ENCODE measurements at regions not wholly inside any gene's neighbourhood (a gene's known extent, or its start where the extent isn't known, plus 50 kb on each side); places are given as distances from the start of the nearest gene placed in this dataset.
"Not testable (repeated sequence)": the region's sequence is repeated elsewhere in the genome, so short reads cannot be mapped to it uniquely, and the experiment has no call there.

- no peaks in the 10 kb centered on the region for H3K36me3 Mint-ChIP-seq (ENCODE audit: low read depth)
- H3K27me3 Mint-ChIP-seq (ENCODE audit: insufficient read depth): no peaks in the 10 kb centered on the region; the same call in none of the 2 replicates
- no peak overlapping the region for H3K27ac Mint-ChIP-seq
- TF ChIP-seq, protein P1, sequence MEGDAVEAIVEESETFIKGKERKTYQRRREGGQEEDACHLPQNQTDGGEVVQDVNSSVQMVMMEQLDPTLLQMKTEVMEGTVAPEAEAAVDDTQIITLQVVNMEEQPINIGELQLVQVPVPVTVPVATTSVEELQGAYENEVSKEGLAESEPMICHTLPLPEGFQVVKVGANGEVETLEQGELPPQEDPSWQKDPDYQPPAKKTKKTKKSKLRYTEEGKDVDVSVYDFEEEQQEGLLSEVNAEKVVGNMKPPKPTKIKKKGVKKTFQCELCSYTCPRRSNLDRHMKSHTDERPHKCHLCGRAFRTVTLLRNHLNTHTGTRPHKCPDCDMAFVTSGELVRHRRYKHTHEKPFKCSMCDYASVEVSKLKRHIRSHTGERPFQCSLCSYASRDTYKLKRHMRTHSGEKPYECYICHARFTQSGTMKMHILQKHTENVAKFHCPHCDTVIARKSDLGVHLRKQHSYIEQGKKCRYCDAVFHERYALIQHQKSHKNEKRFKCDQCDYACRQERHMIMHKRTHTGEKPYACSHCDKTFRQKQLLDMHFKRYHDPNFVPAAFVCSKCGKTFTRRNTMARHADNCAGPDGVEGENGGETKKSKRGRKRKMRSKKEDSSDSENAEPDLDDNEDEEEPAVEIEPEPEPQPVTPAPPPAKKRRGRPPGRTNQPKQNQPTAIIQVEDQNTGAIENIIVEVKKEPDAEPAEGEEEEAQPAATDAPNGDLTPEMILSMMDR (IDR thresholded peaks at IDR 0.05): no peak
- no peak for DNase-seq
- H3K4me1 Mint-ChIP-seq (ENCODE audit: low read depth): no peaks in the 10 kb centered on the region
- H3K4me3 Mint-ChIP-seq: no peak overlapping the region
- no peaks in the 10 kb centered on the region; the same call in none of the 2 replicates for H3K9me3 Mint-ChIP-seq
Observed at GRCh38 chr7:152931633-152932032, 172.1 kb downstream of the ACTR3B start.

DNA sequence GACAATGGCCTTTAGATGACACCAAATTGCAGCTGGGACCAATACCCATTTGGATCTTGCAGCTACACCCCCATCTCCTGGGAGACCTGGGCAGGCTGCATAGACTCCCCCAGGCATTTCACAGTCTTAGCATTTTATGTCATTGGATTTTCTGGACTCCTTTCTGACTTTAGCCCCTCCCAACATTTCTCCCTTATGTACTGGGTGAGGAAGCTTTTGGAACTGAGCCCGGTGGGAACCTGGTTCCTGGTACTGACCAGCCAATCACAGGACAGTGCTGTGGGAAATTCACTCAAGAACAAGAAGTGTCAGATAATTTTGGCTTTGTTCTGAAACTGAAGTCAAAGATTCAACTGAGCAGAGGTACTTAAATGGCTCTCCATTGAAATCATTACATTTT lies 177.7 kb downstream of the ACTR3B start:
- no peak for DNase-seq
- Mint-ChIP-seq H3K9me3 (no peaks in the 10 kb centered on the region; the same call in none of the 2 replicates), H3K36me3 (ENCODE audit: low read depth) (no peaks in the 10 kb centered on the region), H3K27me3 (ENCODE audit: insufficient read depth) (no peaks in the 10 kb centered on the region; the same call in none of the 2 replicates), H3K4me3 (no peak overlapping the region), H3K4me1 (ENCODE audit: low read depth) (no peaks in the 10 kb centered on the region), H3K27ac (no peak overlapping the region)
- TF ChIP-seq, protein P1 (IDR thresholded peaks at IDR 0.05): no peak

DNA sequence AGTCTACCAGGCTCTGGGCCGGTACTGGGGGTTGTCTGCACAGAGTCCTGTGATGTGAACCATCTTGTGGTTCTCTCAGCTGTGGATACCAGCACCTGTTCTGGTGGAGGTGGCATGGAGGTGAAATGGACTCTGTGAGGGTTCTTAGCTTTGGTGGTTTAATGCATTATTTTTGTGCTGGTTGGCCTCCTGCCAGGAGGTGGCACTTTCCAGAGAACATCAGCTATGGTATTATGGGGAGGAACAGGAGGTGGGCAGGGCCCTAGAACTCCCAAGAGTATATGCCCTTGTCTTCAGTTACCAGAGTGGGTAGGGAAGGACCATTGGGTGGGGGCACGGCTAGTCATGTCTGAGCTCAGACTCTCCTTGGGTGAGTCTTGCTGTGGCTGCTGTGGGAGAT lies 187.1 kb downstream of the ACTR3B start:
- H3K4me3 Mint-ChIP-seq; DNase-seq; H3K27me3 Mint-ChIP-seq (ENCODE audit: insufficient read depth); H3K4me1 Mint-ChIP-seq (ENCODE audit: low read depth); H3K36me3 Mint-ChIP-seq (ENCODE audit: low read depth); H3K27ac Mint-ChIP-seq: not testable (repeated sequence)
- peaks cover 20% of the 10 kb centered on the region for H3K9me3 Mint-ChIP-seq

DNA sequence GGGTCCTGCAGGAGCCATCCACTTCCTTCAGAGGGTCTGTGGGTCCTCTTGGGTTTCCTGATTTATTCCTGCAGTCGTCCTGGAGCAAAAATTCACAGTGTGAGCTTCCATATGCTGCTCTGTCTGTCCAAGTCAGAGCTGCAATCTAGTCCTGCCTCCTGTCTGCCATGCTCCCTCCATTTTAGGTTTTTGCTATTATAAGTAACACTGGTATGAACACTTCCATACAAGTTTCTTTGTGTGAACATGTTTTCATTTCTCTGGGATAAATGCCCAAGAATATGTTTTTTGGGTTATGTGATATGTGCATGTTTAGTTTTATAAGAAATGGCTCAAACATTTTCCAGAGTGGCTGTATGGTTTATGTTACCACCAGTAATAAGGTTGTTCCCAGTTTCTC lies 188.1 kb downstream of the ACTR3B start:
- H3K27me3 Mint-ChIP-seq (ENCODE audit: insufficient read depth): peaks cover 5% of the 10 kb centered on the region
- DNase-seq: no peak
- no peaks in the 10 kb centered on the region for H3K4me1 Mint-ChIP-seq (ENCODE audit: low read depth)
- H3K36me3 Mint-ChIP-seq (ENCODE audit: low read depth): no peaks in the 10 kb centered on the region
- H3K27ac Mint-ChIP-seq: no peak overlapping the region
- H3K4me3 Mint-ChIP-seq: no peak overlapping the region
- H3K9me3 Mint-ChIP-seq: peaks cover 20% of the 10 kb centered on the region
- TF ChIP-seq, protein P1 (IDR thresholded peaks at IDR 0.05): no peak

DNA sequence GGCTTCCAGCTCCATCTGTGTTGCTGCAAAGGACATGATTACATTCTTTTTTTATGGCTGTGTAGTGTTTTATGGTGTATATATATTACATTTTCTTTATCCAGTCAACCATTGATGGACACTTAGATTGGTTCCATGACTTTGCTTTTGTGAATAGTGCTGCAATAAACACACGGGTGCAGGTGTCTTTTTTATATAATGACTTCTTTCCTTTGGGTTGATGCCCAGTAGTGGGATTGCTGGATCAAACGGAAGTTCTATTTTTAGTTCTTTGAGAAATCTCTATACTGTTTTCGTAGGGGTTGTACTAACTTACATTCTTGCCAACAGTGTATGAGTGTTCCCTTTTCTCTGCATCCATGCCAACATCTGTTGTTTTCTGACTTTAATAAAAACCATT lies 189.7 kb downstream of the ACTR3B start:
- no peaks in the 10 kb centered on the region for H3K36me3 Mint-ChIP-seq (ENCODE audit: low read depth)

GRCh38 chr7:152949790-152950189 lies 190.2 kb downstream of the ACTR3B start:
- no peak for DNase-seq
- H3K4me1 Mint-ChIP-seq (ENCODE audit: low read depth): no peaks in the 10 kb centered on the region
- no peak overlapping the region for H3K4me3 Mint-ChIP-seq
- peaks cover 16% of the 10 kb centered on the region for H3K9me3 Mint-ChIP-seq
- TF ChIP-seq, protein P1 (IDR thresholded peaks at IDR 0.05): no peak
- H3K27ac Mint-ChIP-seq: no peak overlapping the region
- H3K27me3 Mint-ChIP-seq (ENCODE audit: insufficient read depth): peaks cover 5% of the 10 kb centered on the region
- H3K36me3 Mint-ChIP-seq (ENCODE audit: low read depth): no peaks in the 10 kb centered on the region

More for the DNA sequence above, 189.7 kb downstream of the ACTR3B start:
- no peak for DNase-seq
- peaks cover 5% of the 10 kb centered on the region for H3K27me3 Mint-ChIP-seq (ENCODE audit: insufficient read depth)
- H3K4me3 Mint-ChIP-seq: no peak overlapping the region
- H3K27ac Mint-ChIP-seq: no peak overlapping the region
- no peaks in the 10 kb centered on the region for H3K4me1 Mint-ChIP-seq (ENCODE audit: low read depth)
- H3K9me3 Mint-ChIP-seq: peaks cover 16% of the 10 kb centered on the region
- TF ChIP-seq, protein P1 (IDR thresholded peaks at IDR 0.05): no peak
